Breast epithelium (tissue), 4 donors: ENCODE measurements at regions not wholly inside any gene's neighbourhood (a gene's known extent, or its start where the extent isn't known, plus 50 kb on each side); places are given as distances from the start of the nearest gene placed in this dataset.

Experiments
- DNase-seq, 2 donors: peaks; one replicate each; pipeline ENCODE4 v3.0.0-alpha.2; 2019; ENCODE audit warnings: low spot score in 2 of 2
- H3K27ac ChIP-seq, 2 donors: fragments of 200-600 bp; sonication (generic) in 1 of 2; one replicate each; pipeline ENCODE4 v1.5.1; 2016 to 2019; ENCODE audit warnings: mild to moderate bottlenecking in 1 of 2
- H3K27me3 ChIP-seq, 2 donors: fragments of 200-600 bp; sonication (generic) in 1 of 2; one replicate each; pipeline versions ENCODE4 v1.5.1 to v1.6.0; 2017 to 2019; ENCODE audit warnings: control low read depth in 1 of 2, mild to moderate bottlenecking in 1 of 2
- H3K36me3 ChIP-seq: fragments of 200-600 bp; one replicate; pipeline ENCODE4 v1.5.1; 2019
- H3K4me1 ChIP-seq, 2 donors: fragments of 200-600 bp; sonication (generic); one replicate each; pipeline ENCODE4 v1.5.1; 2016 to 2019; ENCODE audit warnings: control low read depth in 1 of 2
- H3K4me3 ChIP-seq, 3 donors: fragments of 200-600 bp; sonication (generic); 1 replicate in 2 of 3; 2 replicates in 1 of 3; pipeline ENCODE4 v1.5.1; 2016 to 2019; ENCODE audit warnings: mild to moderate bottlenecking in 3 of 3, moderate library complexity in 2 of 3
- H3K9me3 ChIP-seq, 2 donors: fragments of 200-600 bp; sonication (generic) in 1 of 2; one replicate each; pipeline ENCODE4 v1.5.1; 2016 to 2019; ENCODE audit warnings: control low read depth in 1 of 2
- CTCF ChIP-seq, 3 donors: fragments of 450-650 bp; IDR thresholded peaks; one replicate each; pipeline ENCODE4 v1.5.1; 2016 to 2017; ENCODE audit warnings: antibody characterized with exemption in 3 of 3, mild to moderate bottlenecking in 3 of 3, moderate library complexity in 3 of 3
- POLR2A ChIP-seq: fragments of 450-650 bp; IDR thresholded peaks from one replicate; pipeline ENCODE4 v1.6.1; 2016; ENCODE audit warnings: antibody characterized with exemption, mild to moderate bottlenecking, moderate library complexity
- POLR2AphosphoS5 ChIP-seq, 3 donors: sonication (generic); formaldehyde crosslinking; IDR thresholded peaks; one replicate each; pipeline ENCODE4 v1.6.1; 2017; ENCODE audit warnings: antibody characterized with exemption in 3 of 3
- intact Hi-C: fragments of 100-400 bp; cut with DNase I; formaldehyde crosslinking; loops from one replicate; pipeline ENCODE4 v1.15.1; 2023; ENCODE audit warnings: low total_unique reads

DNA sequence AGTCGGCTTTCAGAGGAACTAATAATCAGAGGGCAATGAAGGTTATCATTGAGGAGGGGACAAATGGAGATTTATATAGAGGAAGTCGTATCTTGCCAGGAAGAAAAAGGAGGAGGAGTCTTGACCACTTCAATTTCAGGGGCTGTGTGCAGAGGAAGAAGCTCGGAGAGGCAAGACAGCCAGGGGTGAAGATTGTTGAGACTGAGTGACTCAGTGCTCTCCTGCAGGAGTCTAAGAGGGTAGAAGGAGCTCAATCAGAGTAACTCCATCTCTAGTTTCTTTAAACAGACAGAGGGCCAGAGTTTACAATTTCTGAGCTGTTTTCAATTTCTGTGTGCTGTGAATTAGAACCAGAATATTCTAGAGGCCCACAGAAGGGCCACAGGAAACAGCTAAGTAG, 439.3 kb upstream of the PRICKLE1 start:
- no peaks in the 10 kb centered on the region for H3K36me3 ChIP-seq
- DNase-seq, result no peak
- no peak overlapping the region for H3K4me3 ChIP-seq
- H3K9me3 ChIP-seq, result peaks cover 0 to 7% of the 10 kb centered on the region in 2 donors
- no peaks in the 10 kb centered on the region for H3K27me3 ChIP-seq
- no peak overlapping the region for H3K27ac ChIP-seq
- TF ChIP-seq POLR2A (no peak), POLR2AphosphoS5 (IDR thresholded peaks at IDR 0.05) (no peak), CTCF (IDR thresholded peaks at IDR 0.05) (no peak)
- intact Hi-C loops, result no loop called here
- H3K4me1 ChIP-seq, result no peaks in the 10 kb centered on the region

GRCh38 chr12:43022838-43023237, 433.3 kb upstream of the PRICKLE1 start:
- H3K27ac ChIP-seq, result no peak overlapping the region
- H3K27me3 ChIP-seq, result no peaks in the 10 kb centered on the region
- no peak overlapping the region for H3K4me3 ChIP-seq
- no peak for DNase-seq
- no peaks in the 10 kb centered on the region for H3K4me1 ChIP-seq
- no peaks in the 10 kb centered on the region for H3K36me3 ChIP-seq
- intact Hi-C loops, result no loop called here
- H3K9me3 ChIP-seq, result no peaks in the 10 kb centered on the region
- no peak for TF ChIP-seq CTCF (IDR thresholded peaks at IDR 0.05)
- TF ChIP-seq POLR2AphosphoS5 (IDR thresholded peaks at IDR 0.05), result no peak
- TF ChIP-seq POLR2A, result no peak

GRCh38 chr12:43015090-43015737, 425.7 kb upstream of the PRICKLE1 start:
- intact Hi-C loops, result no loop called here
- no peaks in the 10 kb centered on the region for H3K27me3 ChIP-seq
- H3K27ac ChIP-seq, result no peak overlapping the region
- no peak overlapping the region for H3K4me3 ChIP-seq
- no peak for DNase-seq
- no peaks in the 10 kb centered on the region for H3K36me3 ChIP-seq
- TF ChIP-seq POLR2AphosphoS5 (IDR thresholded peaks at IDR 0.05), result no peak
- no peak for TF ChIP-seq CTCF (IDR thresholded peaks at IDR 0.05)
- TF ChIP-seq POLR2A, result no peak
- no peaks in the 10 kb centered on the region for H3K4me1 ChIP-seq
- H3K9me3 ChIP-seq, result peaks cover 0 to 5% of the 10 kb centered on the region in 2 donors

DNA sequence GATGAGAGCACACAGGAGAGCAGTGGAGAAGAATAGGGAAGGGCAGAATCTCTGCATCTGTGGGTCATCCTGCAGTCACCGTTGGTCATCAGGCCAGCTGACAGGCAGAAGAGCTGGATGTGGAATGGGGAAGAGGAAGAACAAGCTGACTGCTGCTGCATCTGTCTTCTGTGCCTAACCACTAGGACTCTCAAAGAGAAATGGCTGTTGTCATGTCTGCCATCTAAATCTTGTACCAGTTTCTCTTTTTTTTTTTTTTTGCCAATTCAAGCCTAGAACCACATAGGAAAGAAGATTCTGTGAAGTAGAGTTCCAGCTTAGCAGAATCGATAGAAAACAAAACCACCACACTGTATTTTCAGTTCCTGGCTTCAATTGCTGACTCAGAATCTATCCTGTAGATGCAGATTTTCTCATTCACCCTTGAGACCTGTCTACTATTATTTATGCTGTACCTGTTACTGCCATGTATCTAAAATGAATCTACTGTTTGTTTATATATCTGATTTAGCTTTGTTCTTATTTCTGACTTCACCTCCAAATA, 421.9 kb upstream of the PRICKLE1 start:
- Histone ChIP-seq H3K27me3 (no peaks in the 10 kb centered on the region), H3K4me3 (no peak overlapping the region), H3K36me3 (no peaks in the 10 kb centered on the region), H3K4me1 (no peaks in the 10 kb centered on the region), H3K9me3 (peaks cover 0 to 5% of the 10 kb centered on the region in 2 donors), H3K27ac (no peak overlapping the region)
- TF ChIP-seq POLR2A, result no peak
- intact Hi-C loops, result no loop called here
- no peak for DNase-seq

GRCh38 chr12:43009846-43010240, 420.3 kb upstream of the PRICKLE1 start:
- Histone ChIP-seq H3K27ac (no peak overlapping the region), H3K27me3 (no peaks in the 10 kb centered on the region), H3K36me3 (no peaks in the 10 kb centered on the region), H3K4me1 (no peaks in the 10 kb centered on the region), H3K9me3 (no peaks in the 10 kb centered on the region), H3K4me3 (no peak overlapping the region)
- intact Hi-C loops, result no loop called here
- TF ChIP-seq CTCF (IDR thresholded peaks at IDR 0.05) (no peak), POLR2AphosphoS5 (IDR thresholded peaks at IDR 0.05) (no peak), POLR2A (no peak)
- DNase-seq, result no peak
